ENCODE measurements at regions not wholly inside any gene's neighbourhood (a gene's known extent, or its start where the extent isn't known, plus 50 kb on each side); places are given as distances from the start of the nearest gene placed in this dataset.

GRCh38 chr21:35239811-35240219, 190.7 kb upstream of the RUNX1 start:
- no peak overlapping the region for H3K27ac Mint-ChIP-seq (ENCODE audit: unreplicated experiment)
- H3K36me3 Mint-ChIP-seq (ENCODE audit: low read depth, unreplicated experiment): peaks cover 5% of the 10 kb centered on the region
- peaks cover 4% of the 10 kb centered on the region for H3K4me1 Mint-ChIP-seq (ENCODE audit: unreplicated experiment)
- no peaks in the 10 kb centered on the region for H3K27me3 Mint-ChIP-seq (ENCODE audit: unreplicated experiment)
- H3K4me3 Mint-ChIP-seq (ENCODE audit: unreplicated experiment): no peak overlapping the region
- TF ChIP-seq CTCF (IDR thresholded peaks at IDR 0.05; ENCODE audit: unreplicated experiment): no peak
- DNase-seq (ENCODE audit: low spot score): no peak
- H3K9me3 Mint-ChIP-seq (ENCODE audit: unreplicated experiment): no peaks in the 10 kb centered on the region

GRCh38 chr21:35238119-35238518, 189.0 kb upstream of the RUNX1 start:
- DNase-seq (ENCODE audit: low spot score): no peak
- H3K9me3 Mint-ChIP-seq (ENCODE audit: unreplicated experiment): no peaks in the 10 kb centered on the region
- no peak overlapping the region for H3K4me3 Mint-ChIP-seq (ENCODE audit: unreplicated experiment)
- H3K4me1 Mint-ChIP-seq (ENCODE audit: unreplicated experiment): peaks cover 4% of the 10 kb centered on the region
- H3K27ac Mint-ChIP-seq (ENCODE audit: unreplicated experiment): no peak overlapping the region
- peaks cover 5% of the 10 kb centered on the region for H3K36me3 Mint-ChIP-seq (ENCODE audit: low read depth, unreplicated experiment)
- no peaks in the 10 kb centered on the region for H3K27me3 Mint-ChIP-seq (ENCODE audit: unreplicated experiment)
- TF ChIP-seq CTCF (IDR thresholded peaks at IDR 0.05; ENCODE audit: unreplicated experiment): no peak

- H3K27ac Mint-ChIP-seq (ENCODE audit: unreplicated experiment): no peak overlapping the region
- H3K4me1 Mint-ChIP-seq (ENCODE audit: unreplicated experiment): peaks cover 4% of the 10 kb centered on the region
- no peaks in the 10 kb centered on the region for H3K27me3 Mint-ChIP-seq (ENCODE audit: unreplicated experiment)
- peaks cover 5% of the 10 kb centered on the region for H3K36me3 Mint-ChIP-seq (ENCODE audit: low read depth, unreplicated experiment)
- no peak for TF ChIP-seq CTCF (IDR thresholded peaks at IDR 0.05; ENCODE audit: unreplicated experiment)
- H3K4me3 Mint-ChIP-seq (ENCODE audit: unreplicated experiment): no peak overlapping the region
- DNase-seq (ENCODE audit: low spot score): no peak
- H3K9me3 Mint-ChIP-seq (ENCODE audit: unreplicated experiment): no peaks in the 10 kb centered on the region
Observed at GRCh38 chr21:35237287-35237686, 188.2 kb upstream of the RUNX1 start.

- Mint-ChIP-seq H3K9me3 (ENCODE audit: unreplicated experiment) (no peaks in the 10 kb centered on the region), H3K4me3 (ENCODE audit: unreplicated experiment) (no peak overlapping the region), H3K27me3 (ENCODE audit: unreplicated experiment) (no peaks in the 10 kb centered on the region), H3K36me3 (ENCODE audit: low read depth, unreplicated experiment) (peaks cover 5% of the 10 kb centered on the region), H3K4me1 (ENCODE audit: unreplicated experiment) (peaks cover 4% of the 10 kb centered on the region), H3K27ac (ENCODE audit: unreplicated experiment) (no peak overlapping the region)
- no peak for TF ChIP-seq CTCF (IDR thresholded peaks at IDR 0.05; ENCODE audit: unreplicated experiment)
- no peak for DNase-seq (ENCODE audit: low spot score)
Observed at GRCh38 chr21:35236090-35236489, 187.0 kb upstream of the RUNX1 start.

GRCh38 chr21:35234725-35235124, 185.6 kb upstream of the RUNX1 start:
- TF ChIP-seq CTCF (IDR thresholded peaks at IDR 0.05; ENCODE audit: unreplicated experiment): no peak
- no peak for DNase-seq (ENCODE audit: low spot score)
- H3K4me3 Mint-ChIP-seq (ENCODE audit: unreplicated experiment): no peak overlapping the region
- H3K27me3 Mint-ChIP-seq (ENCODE audit: unreplicated experiment): no peaks in the 10 kb centered on the region
- H3K9me3 Mint-ChIP-seq (ENCODE audit: unreplicated experiment): no peaks in the 10 kb centered on the region
- H3K27ac Mint-ChIP-seq (ENCODE audit: unreplicated experiment): no peak overlapping the region
- H3K36me3 Mint-ChIP-seq (ENCODE audit: low read depth, unreplicated experiment): peaks cover 5% of the 10 kb centered on the region
- peaks cover 3% of the 10 kb centered on the region for H3K4me1 Mint-ChIP-seq (ENCODE audit: unreplicated experiment)

Data from endothelial cell (in vitro differentiated cells).